ENCODE measurements at regions not wholly inside any gene's neighbourhood (a gene's known extent, or its start where the extent isn't known, plus 50 kb on each side); places are given as distances from the start of the nearest gene placed in this dataset.

DNA sequence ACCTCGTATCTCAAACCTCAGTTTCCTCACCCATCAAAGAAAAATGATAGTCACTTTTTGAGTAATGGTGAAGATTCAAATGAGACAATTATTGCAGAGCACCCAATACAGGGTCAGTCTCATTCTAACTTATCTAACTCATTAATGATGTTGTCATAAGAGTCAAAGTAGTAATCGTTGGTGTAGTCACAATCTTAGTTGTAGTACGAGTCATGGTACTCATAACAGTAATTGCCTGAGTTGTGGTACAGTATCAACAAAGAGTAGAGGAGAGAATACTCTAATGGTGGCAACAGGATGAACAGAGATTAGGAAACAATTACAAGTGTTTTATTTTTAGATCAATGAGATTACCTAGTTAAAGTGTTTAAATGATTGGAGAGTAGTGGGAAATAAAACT, 93.6 kb upstream of the TMTC2 start:
- no peaks in the 10 kb centered on the region for H3K79me2 ChIP-seq (ENCODE audit: insufficient read depth, low read length)
- no peak for TF ChIP-seq EZH2phosphoT487 (IDR thresholded peaks at IDR 0.05; ENCODE audit: borderline replicate concordance)
- TF ChIP-seq, protein P1, sequence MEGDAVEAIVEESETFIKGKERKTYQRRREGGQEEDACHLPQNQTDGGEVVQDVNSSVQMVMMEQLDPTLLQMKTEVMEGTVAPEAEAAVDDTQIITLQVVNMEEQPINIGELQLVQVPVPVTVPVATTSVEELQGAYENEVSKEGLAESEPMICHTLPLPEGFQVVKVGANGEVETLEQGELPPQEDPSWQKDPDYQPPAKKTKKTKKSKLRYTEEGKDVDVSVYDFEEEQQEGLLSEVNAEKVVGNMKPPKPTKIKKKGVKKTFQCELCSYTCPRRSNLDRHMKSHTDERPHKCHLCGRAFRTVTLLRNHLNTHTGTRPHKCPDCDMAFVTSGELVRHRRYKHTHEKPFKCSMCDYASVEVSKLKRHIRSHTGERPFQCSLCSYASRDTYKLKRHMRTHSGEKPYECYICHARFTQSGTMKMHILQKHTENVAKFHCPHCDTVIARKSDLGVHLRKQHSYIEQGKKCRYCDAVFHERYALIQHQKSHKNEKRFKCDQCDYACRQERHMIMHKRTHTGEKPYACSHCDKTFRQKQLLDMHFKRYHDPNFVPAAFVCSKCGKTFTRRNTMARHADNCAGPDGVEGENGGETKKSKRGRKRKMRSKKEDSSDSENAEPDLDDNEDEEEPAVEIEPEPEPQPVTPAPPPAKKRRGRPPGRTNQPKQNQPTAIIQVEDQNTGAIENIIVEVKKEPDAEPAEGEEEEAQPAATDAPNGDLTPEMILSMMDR (conservative IDR thresholded peaks at IDR 0.05; ENCODE audit: low read length): no peak
- no peaks in the 10 kb centered on the region for H3F3A ChIP-seq (ENCODE audit: low read depth)
- H3K9me2 ChIP-seq (replicated peaks; ENCODE audit: low read depth, low read length): no peaks in the 10 kb centered on the region
- no peak overlapping the region for H3K9ac ChIP-seq (ENCODE audit: low read depth, low read length, poor library complexity, severe bottlenecking)
- no peak overlapping the region for H3K4me3 ChIP-seq (ENCODE audit: low read length, poor library complexity, severe bottlenecking)
- no peaks in the 10 kb centered on the region for H3K9me3 ChIP-seq (ENCODE audit: insufficient read depth, low read depth, low read length)
- no peak overlapping the region for H2AFZ ChIP-seq (ENCODE audit: low read length)
- no peaks in the 10 kb centered on the region for H3K4me1 ChIP-seq (ENCODE audit: insufficient read depth, low read length, poor library complexity, severe bottlenecking)
- H3K36me3 ChIP-seq (ENCODE audit: insufficient read depth, low read length): no peaks in the 10 kb centered on the region
- H4K20me1 ChIP-seq (ENCODE audit: insufficient read depth, low read length, poor library complexity, severe bottlenecking): no peaks in the 10 kb centered on the region
- no peaks in the 10 kb centered on the region for H3K27me3 ChIP-seq (ENCODE audit: insufficient read depth, low read length, poor library complexity, severe bottlenecking)
- no peak overlapping the region for H3K4me2 ChIP-seq (ENCODE audit: low read depth, low read length, poor library complexity, severe bottlenecking)

- no peaks in the 10 kb centered on the region for H3K9me3 ChIP-seq (ENCODE audit: insufficient read depth, low read depth, low read length)
- no peaks in the 10 kb centered on the region for H3K27me3 ChIP-seq (ENCODE audit: insufficient read depth, low read length, poor library complexity, severe bottlenecking)
- H3K36me3 ChIP-seq (ENCODE audit: insufficient read depth, low read length): no peaks in the 10 kb centered on the region
- H3K9ac ChIP-seq (ENCODE audit: low read depth, low read length, poor library complexity, severe bottlenecking): no peak overlapping the region
- no peaks in the 10 kb centered on the region for H3K79me2 ChIP-seq (ENCODE audit: insufficient read depth, low read length)
- H3F3A ChIP-seq (ENCODE audit: low read depth): no peaks in the 10 kb centered on the region
- no peak overlapping the region for H3K4me3 ChIP-seq (ENCODE audit: low read length, poor library complexity, severe bottlenecking)
- no peaks in the 10 kb centered on the region for H3K4me1 ChIP-seq (ENCODE audit: insufficient read depth, low read length, poor library complexity, severe bottlenecking)
- H2AFZ ChIP-seq (ENCODE audit: low read length): no peak overlapping the region
- TF ChIP-seq EZH2phosphoT487 (IDR thresholded peaks at IDR 0.05; ENCODE audit: borderline replicate concordance): no peak
- TF ChIP-seq, protein P1 (conservative IDR thresholded peaks at IDR 0.05; ENCODE audit: low read length): no peak
- no peaks in the 10 kb centered on the region for H3K9me2 ChIP-seq (replicated peaks; ENCODE audit: low read depth, low read length)
- H4K20me1 ChIP-seq (ENCODE audit: insufficient read depth, low read length, poor library complexity, severe bottlenecking): no peaks in the 10 kb centered on the region
- no peak overlapping the region for H3K4me2 ChIP-seq (ENCODE audit: low read depth, low read length, poor library complexity, severe bottlenecking)
Observed at GRCh38 chr12:82593901-82594396, 92.8 kb upstream of the TMTC2 start.

DNA sequence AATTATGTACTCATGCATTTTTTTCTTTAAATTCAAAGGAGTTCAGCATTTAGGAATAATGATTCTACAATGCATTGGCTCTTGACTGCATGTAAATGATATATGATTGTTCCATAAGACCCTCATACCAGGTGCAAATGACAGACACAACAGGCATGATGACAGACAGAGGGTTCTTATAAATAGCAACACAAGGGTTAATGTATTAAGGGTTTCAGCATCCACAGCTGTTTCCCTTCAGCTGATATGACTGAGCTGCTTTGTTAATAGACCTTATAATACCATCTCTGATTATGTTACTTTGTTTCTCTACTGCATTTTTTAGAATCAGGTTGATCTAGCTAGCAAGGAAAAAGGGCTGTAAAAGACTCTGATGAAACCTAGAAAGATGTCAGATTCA, 90.8 kb upstream of the TMTC2 start:
- no peak overlapping the region for H3K4me3 ChIP-seq (ENCODE audit: low read length, poor library complexity, severe bottlenecking)
- H3K9me2 ChIP-seq (replicated peaks; ENCODE audit: low read depth, low read length): no peaks in the 10 kb centered on the region
- no peaks in the 10 kb centered on the region for H3K79me2 ChIP-seq (ENCODE audit: insufficient read depth, low read length)
- no peaks in the 10 kb centered on the region for H3K4me1 ChIP-seq (ENCODE audit: insufficient read depth, low read length, poor library complexity, severe bottlenecking)
- no peaks in the 10 kb centered on the region for H3F3A ChIP-seq (ENCODE audit: low read depth)
- no peaks in the 10 kb centered on the region for H3K27me3 ChIP-seq (ENCODE audit: insufficient read depth, low read length, poor library complexity, severe bottlenecking)
- H3K4me2 ChIP-seq (ENCODE audit: low read depth, low read length, poor library complexity, severe bottlenecking): no peak overlapping the region
- no peak overlapping the region for H2AFZ ChIP-seq (ENCODE audit: low read length)
- H3K36me3 ChIP-seq (ENCODE audit: insufficient read depth, low read length): no peaks in the 10 kb centered on the region
- no peaks in the 10 kb centered on the region for H3K9me3 ChIP-seq (ENCODE audit: insufficient read depth, low read depth, low read length)
- no peaks in the 10 kb centered on the region for H4K20me1 ChIP-seq (ENCODE audit: insufficient read depth, low read length, poor library complexity, severe bottlenecking)
- TF ChIP-seq EZH2phosphoT487 (IDR thresholded peaks at IDR 0.05; ENCODE audit: borderline replicate concordance): no peak
- TF ChIP-seq, protein P1 (conservative IDR thresholded peaks at IDR 0.05; ENCODE audit: low read length): no peak
- H3K9ac ChIP-seq (ENCODE audit: low read depth, low read length, poor library complexity, severe bottlenecking): no peak overlapping the region

Measured in Loucy (cell line).